GM19239 (cell line): ENCODE measurements at regions not wholly inside any gene's neighbourhood (a gene's known extent, or its start where the extent isn't known, plus 50 kb on each side); places are given as distances from the start of the nearest gene placed in this dataset.
"Not testable (repeated sequence)": the region's sequence is repeated elsewhere in the genome, so short reads cannot be mapped to it uniquely, and the experiment has no call there.

Source experiments
- DNase-seq: peaks from one replicate; pipeline ENCODE4 v3.0.0; 2011; ENCODE audit warnings: low spot score; ENCODE audit not compliant: insufficient read length
- FAIRE-seq: peaks from 2 replicates; lab custom pipeline; 2011; peaks lifted over from hg19 to GRCh38; lab: Jason Lieb, UNC

DNA sequence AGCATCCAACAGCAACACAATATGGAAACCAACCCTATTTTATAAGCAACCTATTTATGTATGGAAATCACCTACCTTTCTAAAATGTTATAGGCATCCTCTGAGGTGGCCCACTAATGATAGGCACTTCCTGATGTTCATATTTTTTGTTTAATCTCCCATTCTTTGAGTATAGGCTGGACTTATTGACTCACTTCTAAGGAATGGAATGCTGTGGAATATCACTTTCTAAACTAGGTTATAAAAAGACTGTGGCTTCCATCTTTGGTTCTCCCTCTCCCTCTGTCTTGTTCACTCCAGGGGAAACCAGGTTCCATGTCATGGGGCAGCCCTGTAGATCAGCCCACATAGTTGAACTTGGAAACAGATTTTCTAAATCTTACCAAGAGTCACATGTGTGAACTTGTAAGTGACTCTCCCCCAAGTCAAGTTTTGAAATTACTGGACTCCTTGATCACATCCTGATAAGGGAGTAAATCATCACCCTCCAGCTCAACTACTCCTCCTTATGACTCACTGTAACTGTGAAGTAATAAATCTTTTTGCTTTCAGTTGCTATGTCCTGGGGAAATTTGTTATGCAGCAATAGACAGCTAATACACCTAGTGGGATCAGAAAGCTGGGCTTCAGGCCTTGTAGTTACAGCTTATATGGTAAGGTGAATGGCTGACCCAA is 133.6 kb upstream of the POMZP3 start:
- not testable (repeated sequence) for DNase-seq

DNA sequence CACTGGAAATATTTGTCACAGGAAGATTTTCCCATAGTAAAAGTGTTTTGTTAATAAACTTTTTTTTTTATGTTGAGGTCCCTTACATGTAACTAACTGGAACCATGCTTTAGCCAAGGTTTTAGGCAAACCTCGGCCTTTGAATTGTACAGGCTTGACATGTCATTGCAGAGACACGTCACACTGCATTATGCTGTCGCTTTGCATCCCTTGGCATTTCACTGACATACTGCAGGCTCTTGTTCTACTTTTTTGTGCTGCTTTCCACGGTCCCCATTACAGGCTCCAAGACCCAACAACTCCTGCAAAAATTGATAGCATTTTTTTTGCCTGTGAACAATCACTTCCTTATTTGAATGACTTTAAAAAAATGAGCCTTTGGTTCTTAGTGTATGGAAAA is 112.5 kb upstream of the POMZP3 start:
- not testable (repeated sequence) for FAIRE-seq, DNase-seq

More for the DNA sequence above, 133.6 kb upstream of the POMZP3 start:
- FAIRE-seq, result not testable (repeated sequence)

DNA sequence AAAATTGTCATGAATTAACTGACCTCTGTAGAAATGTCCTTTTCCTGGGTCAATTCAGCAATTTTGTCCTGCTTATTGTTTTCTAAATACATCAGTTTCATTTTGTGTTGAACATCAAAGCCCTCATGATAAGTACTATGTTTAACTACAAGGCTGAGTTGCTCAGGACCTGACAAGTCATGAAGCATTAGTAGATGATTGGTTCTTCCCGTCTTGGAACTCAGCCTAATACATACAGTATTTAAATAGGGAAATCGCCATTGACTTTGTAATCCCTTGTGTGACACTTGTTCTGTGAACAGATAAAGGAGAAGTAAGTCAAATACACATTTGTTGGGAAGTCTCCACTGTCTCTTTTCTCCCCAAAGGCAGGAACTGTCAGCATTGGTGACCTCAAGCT is 109.6 kb upstream of the POMZP3 start:
- FAIRE-seq, DNase-seq: not testable (repeated sequence)

DNA sequence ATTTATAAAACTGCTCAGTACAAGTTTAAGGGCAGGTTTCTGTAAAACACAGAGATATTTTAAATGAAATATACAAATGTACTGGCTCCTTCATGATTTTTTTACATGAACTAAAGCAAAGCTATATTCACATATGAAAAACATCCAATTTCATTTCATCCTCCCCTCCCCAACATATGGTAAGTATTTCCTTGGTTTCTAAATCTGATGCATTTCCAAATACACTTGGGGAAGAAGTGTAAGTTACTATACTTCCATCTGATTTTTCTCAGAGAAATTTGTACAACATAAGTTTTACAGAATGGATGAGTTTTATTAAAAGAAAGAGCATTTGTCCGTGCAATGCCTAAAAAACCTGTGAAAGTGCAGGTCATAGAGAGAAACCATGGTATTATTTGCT is 109.0 kb upstream of the POMZP3 start:
- not testable (repeated sequence) for DNase-seq, FAIRE-seq

DNA sequence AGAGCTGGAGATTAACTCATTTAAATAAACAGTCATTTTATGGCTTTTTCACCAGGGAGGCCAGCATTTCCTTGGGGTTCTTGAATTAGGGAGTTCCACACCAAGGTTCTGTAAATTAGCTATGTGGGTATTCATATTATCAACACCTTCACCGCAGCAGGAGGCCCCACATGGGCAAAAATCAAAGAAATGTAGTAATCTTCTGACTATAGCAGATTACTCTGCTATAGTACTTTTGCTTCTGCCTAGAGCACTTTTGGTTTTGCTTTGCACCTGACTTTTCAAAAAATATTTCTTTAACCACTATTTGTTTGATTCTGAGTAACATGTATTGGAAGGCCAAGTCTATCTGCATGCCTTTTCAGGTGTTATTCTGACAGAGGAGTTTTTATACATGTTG is 108.6 kb upstream of the POMZP3 start:
- FAIRE-seq, DNase-seq: not testable (repeated sequence)

DNA sequence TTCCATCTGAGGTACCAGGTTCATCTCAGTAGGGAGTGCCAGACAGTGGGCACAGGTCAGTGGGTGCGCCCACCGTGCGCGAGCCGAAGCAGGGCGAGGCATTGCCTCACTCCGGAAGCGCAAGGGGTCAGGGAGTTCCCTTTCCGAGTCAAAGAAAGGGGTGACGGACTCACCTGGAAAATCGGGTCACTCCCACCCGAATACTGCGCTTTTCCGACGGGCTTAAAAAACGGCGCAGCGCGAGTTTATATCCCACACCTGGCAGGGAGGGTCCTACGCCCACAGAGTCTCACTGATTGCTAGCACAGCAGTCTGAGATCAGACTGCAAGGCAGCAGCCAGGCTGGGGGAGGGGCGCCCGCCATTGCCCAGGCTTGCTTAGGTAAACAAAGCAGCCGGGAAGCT is 101.5 kb upstream of the POMZP3 start:
- FAIRE-seq, DNase-seq: not testable (repeated sequence)

DNA sequence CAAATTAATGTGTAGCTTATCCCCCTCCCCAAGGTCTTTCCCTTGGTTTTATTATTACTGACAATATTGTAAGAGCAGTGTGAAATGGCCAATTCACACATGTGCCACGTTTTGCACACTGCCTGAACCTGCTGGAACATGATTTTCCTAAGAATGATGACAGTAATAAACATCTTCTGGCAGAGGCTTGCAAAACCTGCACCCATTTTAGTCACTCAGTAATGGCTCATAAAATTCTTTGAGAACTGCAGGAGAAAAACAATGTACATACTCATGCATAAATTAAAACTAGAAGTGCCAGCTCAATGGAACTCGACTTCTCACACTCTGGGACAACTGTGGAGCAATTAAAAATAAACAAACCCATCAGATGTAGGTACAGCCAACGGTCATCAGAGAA is 96.8 kb upstream of the POMZP3 start:
- not testable (repeated sequence) for DNase-seq, FAIRE-seq

DNA sequence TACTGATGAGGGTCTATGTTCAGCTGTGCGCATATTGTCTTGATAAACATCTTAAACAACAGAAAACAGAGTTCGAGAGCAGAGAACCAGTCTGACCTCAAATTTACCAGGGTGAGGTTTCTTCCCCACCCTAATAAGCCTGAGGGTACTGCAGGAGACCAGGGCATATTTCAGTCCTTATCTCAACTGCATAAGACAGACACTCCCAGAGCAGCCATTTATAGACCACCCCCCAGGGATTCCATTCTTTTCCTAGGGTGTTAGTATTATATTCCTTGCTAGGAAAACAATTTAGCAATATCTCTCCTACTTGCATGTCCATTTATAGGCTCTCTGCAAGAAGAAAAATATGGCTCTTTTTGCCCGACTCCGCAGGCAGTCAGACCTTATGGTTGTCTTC is 89.5 kb upstream of the POMZP3 start:
- not testable (repeated sequence) for FAIRE-seq, DNase-seq

DNA sequence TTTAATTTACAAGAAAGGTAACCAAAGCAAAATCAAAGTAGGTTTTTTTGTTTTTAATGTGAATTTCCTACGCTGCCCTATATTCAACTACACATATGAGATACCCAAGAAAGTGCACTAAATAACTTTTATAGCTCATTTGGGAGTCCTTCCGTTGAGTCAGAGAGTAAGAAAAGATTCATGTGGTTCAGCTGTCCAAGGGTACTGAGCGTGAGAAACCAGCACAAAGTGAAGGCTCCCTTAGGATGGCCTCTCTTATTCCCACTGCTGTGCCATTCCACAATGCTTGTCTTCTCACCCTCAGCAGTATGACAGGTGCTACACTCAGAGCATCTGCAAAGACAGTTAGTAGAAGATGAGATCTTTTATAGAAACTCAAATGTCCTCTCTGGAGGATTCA is 85.8 kb upstream of the POMZP3 start:
- FAIRE-seq, DNase-seq: not testable (repeated sequence)

DNA sequence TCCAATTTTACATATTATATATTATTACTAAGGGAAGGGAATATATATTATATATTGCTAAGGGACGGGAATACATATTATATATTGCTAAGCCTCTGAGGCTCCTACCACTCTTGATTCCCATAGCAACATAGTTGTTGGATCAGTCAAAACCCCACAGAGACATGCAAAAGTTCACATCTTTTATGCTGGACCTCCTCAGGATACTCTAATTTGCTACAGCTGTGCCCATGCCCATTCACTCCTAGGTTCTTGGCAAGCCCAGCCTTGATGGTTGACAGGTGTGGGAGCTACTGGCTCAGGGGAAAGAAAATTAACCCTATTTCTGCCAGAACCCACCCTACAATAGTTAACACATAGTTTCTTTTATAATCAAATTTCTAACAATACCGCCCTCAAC is 84.6 kb upstream of the POMZP3 start:
- not testable (repeated sequence) for DNase-seq, FAIRE-seq

DNA sequence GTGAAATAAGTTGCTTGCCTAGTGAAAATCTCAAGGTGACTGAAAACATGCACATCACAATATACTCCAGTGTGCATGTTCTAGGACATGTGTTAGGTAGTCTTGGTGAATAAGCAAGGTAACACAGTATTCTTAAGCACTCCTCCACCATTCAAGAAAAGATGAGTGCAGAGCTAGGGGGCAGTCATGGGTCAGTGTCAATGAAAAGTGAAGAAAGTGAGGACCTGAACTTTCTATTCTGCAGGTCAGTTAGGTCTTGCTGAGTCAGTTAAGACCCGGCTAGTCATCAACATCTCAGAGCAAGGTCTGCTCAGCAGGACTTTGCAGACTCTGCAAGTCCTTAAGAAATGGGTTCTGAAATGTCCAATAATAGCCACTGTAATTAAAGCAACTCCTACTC is 82.6 kb upstream of the POMZP3 start:
- FAIRE-seq, result peak; percentile 39
- not testable (repeated sequence) for DNase-seq

DNA sequence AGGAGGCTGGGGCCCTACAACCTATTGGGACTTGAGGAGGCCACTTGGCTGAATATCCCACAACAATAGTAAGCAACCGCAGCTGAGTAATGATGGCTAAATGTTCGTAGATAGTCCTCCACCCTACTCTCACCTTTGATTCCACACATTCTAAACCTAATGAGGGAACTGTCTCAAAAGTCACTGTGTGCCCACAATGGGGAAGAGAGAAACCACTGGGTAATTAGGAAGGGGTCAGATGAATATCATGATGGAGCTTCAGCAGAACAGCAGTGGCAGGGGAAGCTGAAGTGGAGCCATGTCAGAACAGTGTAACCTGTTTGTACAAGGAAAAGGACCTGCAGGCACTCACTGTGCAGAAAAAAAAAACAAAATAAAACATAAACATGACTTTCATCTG is 81.4 kb upstream of the POMZP3 start:
- DNase-seq, FAIRE-seq: not testable (repeated sequence)

DNA sequence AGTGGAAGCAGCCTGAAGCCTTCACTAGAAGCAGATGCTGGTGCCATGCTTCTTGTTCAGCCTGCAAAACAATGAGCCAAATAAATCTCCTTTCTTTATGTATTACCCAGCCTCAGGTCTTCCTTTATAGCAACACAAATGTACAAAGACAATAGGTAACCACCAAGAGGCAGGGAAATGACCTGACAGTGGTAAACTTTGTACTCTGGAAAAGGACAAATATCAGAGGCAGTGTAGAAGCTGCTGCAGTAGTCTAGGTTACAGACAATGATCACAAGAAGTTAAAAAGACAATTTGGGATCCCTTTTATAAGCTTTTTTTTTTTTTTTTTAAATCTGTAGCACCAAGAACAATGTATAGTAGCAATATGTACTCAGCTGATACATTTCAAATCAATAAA is 76.7 kb upstream of the POMZP3 start:
- DNase-seq, FAIRE-seq: not testable (repeated sequence)

DNA sequence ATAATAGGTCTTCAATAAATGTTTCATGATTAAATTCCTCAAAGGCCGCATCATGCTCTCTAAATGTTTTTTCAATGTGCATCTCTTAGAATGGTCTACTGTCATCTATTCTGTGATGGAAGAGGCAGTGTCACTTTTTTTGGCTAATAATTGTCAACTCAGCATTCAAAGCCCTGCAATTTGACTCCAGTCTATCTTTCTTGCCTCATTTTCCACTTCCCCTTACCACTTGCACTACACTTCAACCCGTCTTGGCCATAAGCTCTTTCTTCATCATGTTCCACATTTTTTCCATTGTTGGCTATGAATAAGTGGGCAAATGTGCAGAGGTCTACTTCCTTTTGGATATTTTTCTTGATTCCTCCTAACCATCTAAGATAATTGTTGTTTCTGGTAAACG is 59.2 kb upstream of the POMZP3 start:
- not testable (repeated sequence) for DNase-seq, FAIRE-seq

DNA sequence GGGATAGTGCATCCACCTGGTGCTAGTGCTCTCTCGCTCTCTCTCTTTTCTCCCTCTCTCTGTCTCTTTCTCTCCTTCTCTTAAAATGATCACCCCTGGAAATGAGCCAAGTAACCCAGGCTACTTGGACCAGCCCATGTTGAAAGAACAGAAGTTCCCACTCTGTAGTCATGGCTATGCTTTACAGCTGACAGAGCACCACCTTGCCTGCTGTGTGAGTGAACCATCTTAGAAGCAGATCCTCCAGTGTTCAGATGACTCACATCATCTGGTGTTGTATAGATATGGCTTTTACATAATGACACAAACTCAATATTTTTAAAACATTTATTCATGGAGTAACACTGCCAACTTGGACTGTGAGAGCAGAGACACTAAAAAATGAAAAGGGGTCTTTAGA is 57.7 kb upstream of the POMZP3 start:
- FAIRE-seq, DNase-seq: not testable (repeated sequence)

DNA sequence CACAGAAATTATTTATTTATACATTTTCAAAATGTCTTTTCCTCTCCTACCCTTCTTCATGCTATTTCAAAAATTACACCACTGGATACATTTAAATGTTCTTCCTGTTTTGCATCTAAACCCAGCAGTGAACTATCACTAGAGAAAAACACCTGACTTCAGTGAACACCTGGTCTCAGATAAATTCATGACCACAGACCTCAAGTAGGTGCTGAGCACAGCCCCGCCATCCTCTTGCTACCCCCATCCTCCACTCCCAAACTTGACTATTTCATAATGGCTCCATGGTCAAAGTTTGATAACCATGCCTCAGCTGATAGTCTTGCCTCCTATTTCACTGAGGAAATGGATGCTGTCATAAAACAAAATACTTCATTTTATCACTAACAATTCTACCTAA is 56.6 kb upstream of the POMZP3 start:
- FAIRE-seq, DNase-seq: not testable (repeated sequence)

DNA sequence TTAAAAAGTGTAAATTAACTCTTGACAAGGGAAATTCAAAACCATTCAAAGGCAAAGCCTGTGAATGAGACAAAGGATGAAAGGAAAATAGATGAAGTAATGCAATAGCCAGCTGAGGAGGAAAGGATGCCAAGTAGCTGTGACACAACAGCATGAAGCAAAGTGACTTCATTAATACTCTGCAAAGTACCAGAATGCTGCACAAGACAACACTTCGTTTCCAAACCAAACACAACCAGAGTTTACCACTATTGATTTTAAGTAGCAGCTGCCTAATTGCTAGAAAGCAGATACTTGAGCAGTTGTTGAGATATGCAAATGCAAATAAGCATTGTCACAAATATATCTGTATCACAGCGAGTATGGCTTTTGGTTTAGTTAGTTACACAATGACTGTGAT is 54.7 kb upstream of the POMZP3 start:
- not testable (repeated sequence) for DNase-seq, FAIRE-seq

DNA sequence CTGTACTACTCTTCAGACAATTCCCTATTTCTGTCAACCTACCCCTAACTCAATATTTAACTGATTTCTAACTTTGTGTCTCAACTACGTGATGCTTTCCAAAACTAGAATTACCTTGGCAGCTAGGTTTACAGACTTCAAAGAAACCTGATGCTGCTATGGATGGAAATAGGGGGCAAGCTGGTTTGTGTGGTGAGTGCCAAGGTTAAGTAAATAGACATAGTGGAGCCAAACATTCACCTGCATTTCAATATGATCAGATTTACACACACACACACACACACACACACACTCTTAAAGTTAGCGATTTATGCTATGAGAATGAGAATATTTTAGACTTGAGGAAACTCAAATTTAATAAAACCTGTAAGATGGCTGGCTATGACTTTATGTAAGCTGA is 52.1 kb upstream of the POMZP3 start:
- FAIRE-seq, DNase-seq: not testable (repeated sequence)

DNA sequence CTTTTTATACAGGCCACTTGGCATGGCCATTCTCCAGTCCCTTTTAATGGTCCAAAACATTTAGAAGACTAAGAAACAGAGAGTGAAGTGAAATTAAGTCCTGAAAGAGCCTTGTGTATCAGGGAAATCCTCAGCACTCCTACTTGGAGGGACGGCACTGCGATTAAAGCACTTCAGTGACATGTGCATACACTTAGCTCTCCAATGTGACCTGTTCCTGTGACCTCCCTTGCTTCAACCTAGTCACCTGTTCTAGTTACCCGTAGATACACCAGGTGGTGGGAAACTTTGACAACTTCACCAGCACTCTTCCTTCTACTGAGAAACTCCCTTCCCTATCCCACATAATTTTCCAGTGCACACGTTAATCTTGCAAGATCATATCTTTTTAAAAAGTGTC is 51.4 kb upstream of the POMZP3 start:
- FAIRE-seq, DNase-seq: not testable (repeated sequence)

DNA sequence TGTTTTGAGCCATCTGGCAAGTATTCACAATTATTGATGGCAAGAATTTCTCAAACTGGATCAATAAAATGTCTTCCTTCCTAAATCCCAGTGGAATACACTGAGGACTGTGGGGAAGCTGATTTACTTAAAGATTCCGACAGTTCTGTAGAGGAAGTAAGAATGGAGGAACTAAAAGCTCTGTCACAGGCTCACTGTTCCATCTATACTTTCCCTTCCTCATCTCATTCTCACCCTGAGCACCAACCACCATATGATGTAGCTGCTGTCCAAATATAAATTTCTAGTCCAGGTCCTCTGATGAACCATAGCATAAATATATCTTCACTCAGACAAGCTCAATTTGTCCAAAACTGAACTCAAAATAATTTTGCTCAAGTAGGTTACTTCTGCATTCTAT is 49.8 kb upstream of the POMZP3 start:
- DNase-seq, FAIRE-seq: not testable (repeated sequence)
